HG03521 (cell line): ENCODE measurements at regions not wholly inside any gene's neighbourhood (a gene's known extent, or its start where the extent isn't known, plus 50 kb on each side); places are given as distances from the start of the nearest gene placed in this dataset.

Experiments used
- ATAC-seq: cut with Tn5 transposase; IDR thresholded peaks from one replicate; pipeline ENCODE4 v1.9.1; 2021; ENCODE audit warnings: mild to moderate bottlenecking, moderate library complexity; ENCODE audit not compliant: unreplicated experiment

GRCh38 chr20:11195899-11196558 lies 522.2 kb upstream of the JAG1 start:
- no peak for ATAC-seq

- ATAC-seq = no peak
These were observed 524.1 kb upstream of the JAG1 start for GRCh38 chr20:11197851-11198250.

- no peak for ATAC-seq
These were observed 526.6 kb upstream of the JAG1 start for GRCh38 chr20:11200423-11200822.

- peak; percentile 77 for ATAC-seq
These were observed 531.3 kb upstream of the JAG1 start for GRCh38 chr20:11204926-11205768.

- ATAC-seq = no peak
These were observed 532.1 kb upstream of the JAG1 start for GRCh38 chr20:11205769-11206362.

GRCh38 chr20:11207749-11208502 lies 534.1 kb upstream of the JAG1 start:
- no peak for ATAC-seq

- ATAC-seq = no peak
These were observed 536.8 kb upstream of the JAG1 start for GRCh38 chr20:11210611-11211010.

- ATAC-seq = no peak
These were observed 538.5 kb upstream of the JAG1 start for GRCh38 chr20:11212272-11212671.

GRCh38 chr20:11212902-11213301 lies 539.1 kb upstream of the JAG1 start:
- no peak for ATAC-seq

- no peak for ATAC-seq
These were observed 540.5 kb upstream of the JAG1 start for GRCh38 chr20:11214256-11214840.

- ATAC-seq = no peak
These were observed 542.9 kb upstream of the JAG1 start for GRCh38 chr20:11216451-11217314.

- no peak for ATAC-seq
These were observed 543.8 kb upstream of the JAG1 start for GRCh38 chr20:11217326-11218172.

GRCh38 chr20:11218173-11218680 lies 544.4 kb upstream of the JAG1 start:
- ATAC-seq = no peak

- peak; percentile 57 for ATAC-seq
These were observed 545.4 kb upstream of the JAG1 start for GRCh38 chr20:11219192-11219591.

- no peak for ATAC-seq
These were observed 547.2 kb upstream of the JAG1 start for GRCh38 chr20:11221046-11221445.

GRCh38 chr20:11222243-11222642 lies 548.4 kb upstream of the JAG1 start:
- no peak for ATAC-seq

- ATAC-seq = no peak
These were observed 553.8 kb upstream of the JAG1 start for GRCh38 chr20:11227602-11228001.

GRCh38 chr20:11229772-11230171 lies 556.0 kb upstream of the JAG1 start:
- ATAC-seq = no peak

GRCh38 chr20:11230999-11231398 lies 557.2 kb upstream of the JAG1 start:
- ATAC-seq = no peak
